GM12878 (cell line): ENCODE measurements at regions not wholly inside any gene's neighbourhood (a gene's known extent, or its start where the extent isn't known, plus 50 kb on each side); places are given as distances from the start of the nearest gene placed in this dataset.

Source experiments
- CEBPB ChIP-seq, 2 experiments: fragments of 150-350 bp in 1 of 2; IDR thresholded peaks; 2 replicates each; pipeline ENCODE4 v1.6.1; 2012 to 2014; ENCODE audit warnings: low read depth in 2 of 2, low read length in 2 of 2, borderline replicate concordance in 1 of 2, inconsistent platforms in 1 of 2
- CTCF ChIP-seq, 3 experiments: IDR thresholded peaks in 2 of 3; conservative IDR thresholded peaks in 1 of 3; 2 replicates each; pipeline ENCODE4 v1.5.1; 2011; ENCODE audit warnings: low read depth in 3 of 3, low read length in 3 of 3, mild to moderate bottlenecking in 3 of 3, control low read depth in 2 of 3, moderate library complexity in 2 of 3, inconsistent platforms in 1 of 3, mixed read lengths in 1 of 3; ENCODE audit not compliant: control insufficient read depth in 2 of 3, insufficient read depth in 1 of 3; ENCODE audit errors: extremely low read depth in 1 of 3
- JUND ChIP-seq: IDR thresholded peaks from 2 replicates; pipeline ENCODE4 v1.6.1; 2012; ENCODE audit warnings: low read depth, mild to moderate bottlenecking, low read length, improper control_type of control experiment, moderate library complexity
- REST ChIP-seq: IDR thresholded peaks from 2 replicates; pipeline ENCODE4 v1.6.1; 2012; ENCODE audit warnings: mild to moderate bottlenecking, low read depth, low read length

DNA sequence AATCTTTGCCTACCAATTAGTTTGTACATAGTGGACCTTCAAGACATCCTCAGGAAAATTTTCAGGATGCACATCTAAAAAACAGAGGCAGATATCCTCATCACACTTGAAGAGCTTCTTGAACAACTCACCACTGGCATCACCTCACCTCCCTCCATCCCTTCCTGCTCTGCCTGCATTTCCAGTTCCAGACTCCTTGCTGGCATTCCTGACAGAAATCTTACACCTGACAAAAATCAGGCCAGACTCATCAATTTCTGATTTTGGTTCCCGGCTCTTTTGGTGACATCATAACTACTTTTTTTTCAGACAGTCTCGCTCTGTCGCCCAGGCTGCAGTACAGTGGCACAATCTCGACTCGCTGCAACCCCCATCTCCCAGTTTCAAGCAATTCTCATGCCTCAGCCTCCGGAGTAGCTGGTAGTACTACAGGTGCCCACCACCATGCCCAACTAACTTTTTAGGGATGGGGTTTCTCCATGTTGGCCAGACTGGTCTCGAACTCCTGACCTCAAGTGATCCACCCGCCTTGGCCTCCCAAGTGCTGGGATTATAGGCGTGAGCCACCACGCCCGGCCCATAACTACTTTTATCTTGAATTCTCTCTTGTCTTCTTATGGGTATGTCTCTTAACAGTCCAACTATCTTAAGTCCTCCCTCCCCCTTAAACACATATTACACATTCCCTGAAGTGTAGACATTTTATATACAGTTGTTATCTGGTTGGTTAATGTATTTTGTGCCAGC, 216.6 kb upstream of the IL12A start:
- TF ChIP-seq CTCF (IDR thresholded peaks at IDR 0.05 in 2 of 3, conservative IDR thresholded peaks at IDR 0.05 in 1 of 3; ENCODE audit: control insufficient read depth in 2 of 3, extremely low read depth in 1 of 3, insufficient read depth in 1 of 3, low read depth in 3 of 3, low read length in 3 of 3) (no peak), REST (no peak), JUND (no peak), CEBPB (IDR thresholded peaks at IDR 0.05; ENCODE audit: borderline replicate concordance in 1 of 2, low read depth in 2 of 2, low read length in 2 of 2) (no peak)
